A549 (cell line): ENCODE measurements at regions not wholly inside any gene's neighbourhood (a gene's known extent, or its start where the extent isn't known, plus 50 kb on each side); places are given as distances from the start of the nearest gene placed in this dataset.

Source experiments
- ATAC-seq, 2 experiments: fragments of 200-7000 bp in 1 of 2; fragments of >200 bp in 1 of 2; cut with Nextera tagmentation in 1 of 2; cut with Tn5 transposase in 1 of 2; 3 replicates each; pipeline versions ENCODE4 v1.8.0 to v1.9.1; 2018 to 2020; ENCODE audit warnings: mild to moderate bottlenecking in 1 of 2, moderate library complexity in 1 of 2
- CTCF ChIA-PET: fragments of 300-600 bp; sonication (Branson Sonifier 250); formaldehyde crosslinking; extraction: SDS; loops from one replicate; lab custom pipeline; 2021; ENCODE audit warnings: antibody characterized with exemption, inconsistent platforms; lab: Yijun Ruan, JAX
- POLR2A ChIA-PET: fragments of 350-600 bp; formaldehyde crosslinking; extraction: SDS; loops from one replicate; lab custom pipeline; 2021; ENCODE audit warnings: antibody characterized with exemption, inconsistent platforms; lab: Yijun Ruan, JAX
- DNase-seq, 2 experiments: peaks; one replicate each; pipeline versions ENCODE4 v3.0.0 to v3.0.0-alpha.2; 2011 to 2016; ENCODE audit warnings: low read depth in 1 of 2, low spot score in 1 of 2
- FAIRE-seq: peaks from 2 replicates; lab custom pipeline; 2011; peaks lifted over from hg19 to GRCh38; lab: Jason Lieb, UNC
- H3K27ac ChIP-seq, 2 experiments: fragments of >200 bp; sonication (Bioruptor Twin); formaldehyde crosslinking; 3 replicates each; pipeline ENCODE4 v1.5.1; 2016 to 2017
- H3K4me1 ChIP-seq: fragments of >200 bp; sonication (Bioruptor Twin); formaldehyde crosslinking; 3 replicates; pipeline ENCODE4 v1.6.1; 2016
- H3K4me2 ChIP-seq: fragments of >200 bp; sonication (Bioruptor Twin); formaldehyde crosslinking; 3 replicates; pipeline ENCODE4 v1.6.1; 2016
- H3K4me3 ChIP-seq: fragments of >200 bp; sonication (Bioruptor Twin); formaldehyde crosslinking; 3 replicates; pipeline ENCODE4 v1.5.1; 2016
- H3K9me3 ChIP-seq: fragments of >200 bp; sonication (Bioruptor Twin); formaldehyde crosslinking; 3 replicates; pipeline ENCODE4 v1.6.1; 2016
- CBX2 ChIP-seq: fragments of 200-600 bp; sonication (generic); IDR thresholded peaks from 2 replicates; pipeline ENCODE4 v1.6.1; 2016; ENCODE audit warnings: low read depth, mild to moderate bottlenecking, borderline replicate concordance
- CHD2 ChIP-seq: fragments of 150-350 bp; IDR thresholded peaks from 2 replicates; pipeline ENCODE4 v1.6.1; 2014; ENCODE audit warnings: low read length; ENCODE audit not compliant: partially characterized antibody
- CTCF ChIP-seq: fragments of >200 bp; sonication (Bioruptor Twin); formaldehyde crosslinking; IDR thresholded peaks from 3 replicates; pipeline ENCODE4 v1.5.1; 2016
- EHF ChIP-seq: fragments of 250-450 bp; sonication (Bioruptor Pico); IDR thresholded peaks from 2 replicates; pipeline ENCODE4 v1.5.0; 2020; ENCODE audit warnings: mild to moderate bottlenecking
- FOSB ChIP-seq: fragments of 250-450 bp; sonication (Bioruptor Pico); IDR thresholded peaks from 2 replicates; pipeline ENCODE4 v1.5.0; 2020; ENCODE audit warnings: mild to moderate bottlenecking, moderate library complexity
- HES2 ChIP-seq: fragments of >200 bp; sonication (Bioruptor Twin); formaldehyde crosslinking; IDR thresholded peaks from 2 replicates; pipeline ENCODE4 v1.6.1; 2016
- JUN ChIP-seq, 2 experiments: fragments of >200 bp; sonication (Bioruptor Twin); formaldehyde crosslinking; IDR thresholded peaks; 2 replicates in 1 of 2; 3 replicates in 1 of 2; pipeline ENCODE4 v1.6.1; 2016 to 2017
- MAFK ChIP-seq: fragments of 450-650 bp; IDR thresholded peaks from 2 replicates; pipeline ENCODE4 v1.6.1; 2014; ENCODE audit not compliant: partially characterized antibody
- NPAS2 ChIP-seq: fragments of 250-450 bp; sonication (Bioruptor Pico); IDR thresholded peaks from 2 replicates; pipeline ENCODE4 v1.8.0; 2022; ENCODE audit warnings: mild to moderate bottlenecking, moderate library complexity, borderline replicate concordance
- POLR2A ChIP-seq: IDR thresholded peaks from 2 replicates; pipeline ENCODE4 v1.6.1; 2012; ENCODE audit warnings: mild to moderate bottlenecking, low read length
- POLR2AphosphoS2 ChIP-seq: conservative IDR thresholded peaks from 2 replicates; pipeline ENCODE4 v1.6.1; 2012; ENCODE audit warnings: low read length, improper control_type of control experiment, inconsistent platforms
- RCOR1 ChIP-seq: fragments of 150-350 bp; IDR thresholded peaks from 2 replicates; pipeline ENCODE4 v1.6.1; 2014; ENCODE audit warnings: antibody characterized with exemption, low read length, low read depth
- REST ChIP-seq: fragments of 200-600 bp; sonication (generic); IDR thresholded peaks from 2 replicates; pipeline ENCODE4 v1.6.1; 2016; ENCODE audit warnings: antibody characterized with exemption, mild to moderate bottlenecking, moderate library complexity
- SREBF2 ChIP-seq: fragments of 450-650 bp; IDR thresholded peaks from 2 replicates; pipeline ENCODE4 v1.6.1; 2014; ENCODE audit warnings: mild to moderate bottlenecking, moderate library complexity
- TP53 ChIP-seq: fragments of 250-450 bp; sonication (Bioruptor Pico); IDR thresholded peaks from 2 replicates; pipeline ENCODE4 v1.5.0; 2021; ENCODE audit warnings: mild to moderate bottlenecking, moderate library complexity
- WGBS: methylation state at CpG from one replicate; pipeline ENCODE4 v1.1.6; 2017; ENCODE audit errors: missing lambda C conversion rate; 5-methylcytosine and 5-hydroxymethylcytosine counted together
- TF ChIP-seq, protein P1 (sequence below): fragments of 250-450 bp; sonication (Bioruptor Pico); IDR thresholded peaks from 2 replicates; pipeline ENCODE4 v1.5.0; 2020; ENCODE audit warnings: low read depth, mild to moderate bottlenecking, moderate library complexity

DNA sequence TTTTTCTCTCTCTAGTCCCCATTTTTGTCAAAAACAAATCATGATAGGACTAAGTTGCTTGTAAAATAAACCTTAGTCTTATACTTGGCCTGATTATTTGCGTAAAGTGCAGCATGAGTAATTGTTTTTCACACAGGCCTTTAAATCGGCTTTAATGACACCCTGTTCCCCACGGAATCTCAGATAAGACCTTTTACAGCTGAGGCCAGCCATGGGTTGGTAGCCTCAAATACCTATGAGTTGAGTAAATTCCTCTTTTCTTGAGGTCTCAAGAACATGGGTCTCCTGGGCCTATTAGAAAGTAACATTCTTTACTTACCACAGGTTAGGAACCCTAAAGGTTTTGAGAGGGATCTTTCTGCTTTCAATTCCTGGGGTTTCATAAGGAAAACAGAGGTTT lies 761.0 kb upstream of the PHF14 start:
- ChIA-PET CTCF (interaction anchor here (0.6 kb wide), 1 partner anchor 103 kb away, joined by 3 read pairs; no protein-coding TSS in a partner anchor), POLR2A (no interaction called here)
- TF ChIP-seq REST (no peak), MAFK (no peak), CBX2 (no peak), POLR2A (no peak)
- ATAC-seq (no peak), DNase-seq (no peak), FAIRE-seq (no peak)
- Histone ChIP-seq H3K27ac (no peak overlapping the region), H3K4me1 (no peaks in the 10 kb centered on the region), H3K4me2 (no peak overlapping the region), H3K4me3 (no peak overlapping the region), H3K9me3 (no peaks in the 10 kb centered on the region)
- 25% methylated on average over 3 of the region's 3 CpGs for WGBS

DNA sequence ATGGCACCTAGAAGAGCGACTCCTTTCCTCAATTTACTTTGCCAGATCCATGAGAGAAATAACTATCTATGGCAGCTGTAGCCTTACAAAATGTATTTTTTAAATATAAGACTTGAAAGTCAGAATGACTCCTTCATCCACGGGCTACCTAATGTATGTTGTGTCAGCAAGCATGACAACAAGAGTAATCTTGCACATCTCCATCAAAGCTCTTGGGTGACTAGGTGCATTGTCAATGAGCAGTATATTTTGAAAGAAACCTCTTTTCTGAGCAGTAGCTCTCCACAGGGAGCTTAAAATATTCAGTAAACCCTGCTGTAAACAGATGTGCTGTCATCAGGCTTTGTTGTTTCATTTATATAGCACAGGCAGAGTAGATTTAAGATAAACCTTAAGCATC lies 757.2 kb upstream of the PHF14 start:
- WGBS, result 4% methylated on average over 2 of the region's 2 CpGs
- no peak overlapping the region for H3K27ac ChIP-seq
- no peaks in the 10 kb centered on the region for H3K9me3 ChIP-seq
- no peak for FAIRE-seq
- no peak for TF ChIP-seq HES2
- TF ChIP-seq, all 56 proteins: peak for 0
- no peaks in the 10 kb centered on the region for H3K4me1 ChIP-seq
- ATAC-seq (no peak), DNase-seq (no peak)
- POLR2A ChIA-PET, result no interaction called here
- CTCF ChIA-PET, result no interaction called here
- no peak overlapping the region for H3K4me2 ChIP-seq
- H3K4me3 ChIP-seq, result no peak overlapping the region

GRCh38 chr7:10221084-10221483 lies 752.6 kb upstream of the PHF14 start:
- CTCF ChIA-PET, result no interaction called here
- TF ChIP-seq EHF, result no peak
- TF ChIP-seq RCOR1, result no peak
- TF ChIP-seq REST, result no peak
- no peak for TF ChIP-seq CTCF
- TF ChIP-seq FOSB (CRISPR knock-in tag), result no peak
- no peak for TF ChIP-seq CHD2
- no peak for TF ChIP-seq TP53 (CRISPR knock-in tag)
- TF ChIP-seq, protein P1, sequence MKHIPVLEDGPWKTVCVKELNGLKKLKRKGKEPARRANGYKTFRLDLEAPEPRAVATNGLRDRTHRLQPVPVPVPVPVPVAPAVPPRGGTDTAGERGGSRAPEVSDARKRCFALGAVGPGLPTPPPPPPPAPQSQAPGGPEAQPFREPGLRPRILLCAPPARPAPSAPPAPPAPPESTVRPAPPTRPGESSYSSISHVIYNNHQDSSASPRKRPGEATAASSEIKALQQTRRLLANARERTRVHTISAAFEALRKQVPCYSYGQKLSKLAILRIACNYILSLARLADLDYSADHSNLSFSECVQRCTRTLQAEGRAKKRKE (CRISPR knock-in tag), result no peak
- no peak for TF ChIP-seq SREBF2
- no peak for TF ChIP-seq POLR2AphosphoS2
- no peak for TF ChIP-seq JUN (IDR thresholded peaks at IDR 0.05)
- no peak for TF ChIP-seq NPAS2 (CRISPR knock-in tag)
- no peak for DNase-seq
- H3K4me1 ChIP-seq, result no peaks in the 10 kb centered on the region
- H3K27ac ChIP-seq, result no peak overlapping the region
- POLR2A ChIA-PET, result no interaction called here
- H3K4me3 ChIP-seq, result no peak overlapping the region
- H3K4me2 ChIP-seq, result no peak overlapping the region
- H3K9me3 ChIP-seq, result no peaks in the 10 kb centered on the region
- FAIRE-seq, result no peak
- ATAC-seq, result no peak
